H1 (cell line): ENCODE measurements at regions not wholly inside any gene's neighbourhood (a gene's known extent, or its start where the extent isn't known, plus 50 kb on each side); places are given as distances from the start of the nearest gene placed in this dataset.

ENCODE experiments used
- BCL11A ChIP-seq, 2 experiments: IDR thresholded peaks; one replicate each; pipeline ENCODE4 v1.6.1; 2011; ENCODE audit warnings: low read depth in 2 of 2, low read length in 2 of 2, mild to moderate bottlenecking in 2 of 2
- CEBPB ChIP-seq: IDR thresholded peaks from 2 replicates; pipeline ENCODE4 v1.6.1; 2012; ENCODE audit warnings: low read depth, low read length
- CHD2 ChIP-seq: IDR thresholded peaks from 2 replicates; pipeline ENCODE4 v1.6.1; 2012; ENCODE audit warnings: low read length, improper control_type of control experiment
- JUND ChIP-seq: IDR thresholded peaks from 2 replicates; pipeline ENCODE4 v1.6.1; 2011; ENCODE audit warnings: mild to moderate bottlenecking, improper control_type of control experiment, low read length
- POLR2A ChIP-seq, 2 experiments: IDR thresholded peaks; 1 replicate in 1 of 2; 2 replicates in 1 of 2; pipeline ENCODE4 v1.6.1; 2011; ENCODE audit warnings: low read depth in 2 of 2, low read length in 2 of 2, mild to moderate bottlenecking in 2 of 2; ENCODE audit errors: control extremely low read depth in 1 of 2
- SIX5 ChIP-seq: IDR thresholded peaks from 2 replicates; pipeline ENCODE4 v1.6.1; 2011; ENCODE audit warnings: mild to moderate bottlenecking, low read depth, low read length
- TBP ChIP-seq: IDR thresholded peaks from 2 replicates; pipeline ENCODE4 v1.6.1; 2011; ENCODE audit warnings: low read depth, low read length, improper control_type of control experiment
- TF ChIP-seq, protein P1 (sequence below): fragments of 300-600 bp; sonication (generic); IDR thresholded peaks from 2 replicates; pipeline ENCODE4 v1.7.1; 2012; ENCODE audit warnings: low read length, moderate library complexity, mild to moderate bottlenecking, inconsistent platforms; ENCODE audit not compliant: insufficient replicate concordance
- TF ChIP-seq, protein P2 (sequence below): IDR thresholded peaks from 2 replicates; pipeline ENCODE4 v1.6.1; 2012; ENCODE audit warnings: low read length, inconsistent platforms
- TF ChIP-seq, protein P3 (sequence below): IDR thresholded peaks from 2 replicates; pipeline ENCODE4 v1.6.1; 2012; ENCODE audit warnings: inconsistent platforms

DNA sequence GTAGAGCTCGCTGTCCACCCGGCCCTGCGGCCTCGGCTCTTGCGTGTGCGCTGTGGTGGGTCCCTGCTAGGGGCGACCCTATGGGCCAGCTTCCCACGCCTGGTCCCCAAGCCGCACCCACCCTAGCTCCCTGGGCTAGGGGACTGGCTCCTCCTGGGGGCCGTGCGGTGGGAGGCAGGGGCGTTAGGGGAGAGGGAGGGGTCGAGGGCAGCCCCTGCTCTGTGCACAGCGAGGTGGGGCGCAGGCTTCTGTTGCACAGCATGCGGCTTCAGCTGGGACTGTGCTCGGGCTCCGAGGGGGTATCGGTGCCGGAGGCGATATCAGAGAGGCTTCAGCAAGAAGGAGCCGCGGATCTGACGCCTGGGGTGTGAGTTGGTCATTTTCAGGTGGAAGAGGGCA, 86.1 kb downstream of the ALG10 start (continued):
- TF ChIP-seq, protein P1, sequence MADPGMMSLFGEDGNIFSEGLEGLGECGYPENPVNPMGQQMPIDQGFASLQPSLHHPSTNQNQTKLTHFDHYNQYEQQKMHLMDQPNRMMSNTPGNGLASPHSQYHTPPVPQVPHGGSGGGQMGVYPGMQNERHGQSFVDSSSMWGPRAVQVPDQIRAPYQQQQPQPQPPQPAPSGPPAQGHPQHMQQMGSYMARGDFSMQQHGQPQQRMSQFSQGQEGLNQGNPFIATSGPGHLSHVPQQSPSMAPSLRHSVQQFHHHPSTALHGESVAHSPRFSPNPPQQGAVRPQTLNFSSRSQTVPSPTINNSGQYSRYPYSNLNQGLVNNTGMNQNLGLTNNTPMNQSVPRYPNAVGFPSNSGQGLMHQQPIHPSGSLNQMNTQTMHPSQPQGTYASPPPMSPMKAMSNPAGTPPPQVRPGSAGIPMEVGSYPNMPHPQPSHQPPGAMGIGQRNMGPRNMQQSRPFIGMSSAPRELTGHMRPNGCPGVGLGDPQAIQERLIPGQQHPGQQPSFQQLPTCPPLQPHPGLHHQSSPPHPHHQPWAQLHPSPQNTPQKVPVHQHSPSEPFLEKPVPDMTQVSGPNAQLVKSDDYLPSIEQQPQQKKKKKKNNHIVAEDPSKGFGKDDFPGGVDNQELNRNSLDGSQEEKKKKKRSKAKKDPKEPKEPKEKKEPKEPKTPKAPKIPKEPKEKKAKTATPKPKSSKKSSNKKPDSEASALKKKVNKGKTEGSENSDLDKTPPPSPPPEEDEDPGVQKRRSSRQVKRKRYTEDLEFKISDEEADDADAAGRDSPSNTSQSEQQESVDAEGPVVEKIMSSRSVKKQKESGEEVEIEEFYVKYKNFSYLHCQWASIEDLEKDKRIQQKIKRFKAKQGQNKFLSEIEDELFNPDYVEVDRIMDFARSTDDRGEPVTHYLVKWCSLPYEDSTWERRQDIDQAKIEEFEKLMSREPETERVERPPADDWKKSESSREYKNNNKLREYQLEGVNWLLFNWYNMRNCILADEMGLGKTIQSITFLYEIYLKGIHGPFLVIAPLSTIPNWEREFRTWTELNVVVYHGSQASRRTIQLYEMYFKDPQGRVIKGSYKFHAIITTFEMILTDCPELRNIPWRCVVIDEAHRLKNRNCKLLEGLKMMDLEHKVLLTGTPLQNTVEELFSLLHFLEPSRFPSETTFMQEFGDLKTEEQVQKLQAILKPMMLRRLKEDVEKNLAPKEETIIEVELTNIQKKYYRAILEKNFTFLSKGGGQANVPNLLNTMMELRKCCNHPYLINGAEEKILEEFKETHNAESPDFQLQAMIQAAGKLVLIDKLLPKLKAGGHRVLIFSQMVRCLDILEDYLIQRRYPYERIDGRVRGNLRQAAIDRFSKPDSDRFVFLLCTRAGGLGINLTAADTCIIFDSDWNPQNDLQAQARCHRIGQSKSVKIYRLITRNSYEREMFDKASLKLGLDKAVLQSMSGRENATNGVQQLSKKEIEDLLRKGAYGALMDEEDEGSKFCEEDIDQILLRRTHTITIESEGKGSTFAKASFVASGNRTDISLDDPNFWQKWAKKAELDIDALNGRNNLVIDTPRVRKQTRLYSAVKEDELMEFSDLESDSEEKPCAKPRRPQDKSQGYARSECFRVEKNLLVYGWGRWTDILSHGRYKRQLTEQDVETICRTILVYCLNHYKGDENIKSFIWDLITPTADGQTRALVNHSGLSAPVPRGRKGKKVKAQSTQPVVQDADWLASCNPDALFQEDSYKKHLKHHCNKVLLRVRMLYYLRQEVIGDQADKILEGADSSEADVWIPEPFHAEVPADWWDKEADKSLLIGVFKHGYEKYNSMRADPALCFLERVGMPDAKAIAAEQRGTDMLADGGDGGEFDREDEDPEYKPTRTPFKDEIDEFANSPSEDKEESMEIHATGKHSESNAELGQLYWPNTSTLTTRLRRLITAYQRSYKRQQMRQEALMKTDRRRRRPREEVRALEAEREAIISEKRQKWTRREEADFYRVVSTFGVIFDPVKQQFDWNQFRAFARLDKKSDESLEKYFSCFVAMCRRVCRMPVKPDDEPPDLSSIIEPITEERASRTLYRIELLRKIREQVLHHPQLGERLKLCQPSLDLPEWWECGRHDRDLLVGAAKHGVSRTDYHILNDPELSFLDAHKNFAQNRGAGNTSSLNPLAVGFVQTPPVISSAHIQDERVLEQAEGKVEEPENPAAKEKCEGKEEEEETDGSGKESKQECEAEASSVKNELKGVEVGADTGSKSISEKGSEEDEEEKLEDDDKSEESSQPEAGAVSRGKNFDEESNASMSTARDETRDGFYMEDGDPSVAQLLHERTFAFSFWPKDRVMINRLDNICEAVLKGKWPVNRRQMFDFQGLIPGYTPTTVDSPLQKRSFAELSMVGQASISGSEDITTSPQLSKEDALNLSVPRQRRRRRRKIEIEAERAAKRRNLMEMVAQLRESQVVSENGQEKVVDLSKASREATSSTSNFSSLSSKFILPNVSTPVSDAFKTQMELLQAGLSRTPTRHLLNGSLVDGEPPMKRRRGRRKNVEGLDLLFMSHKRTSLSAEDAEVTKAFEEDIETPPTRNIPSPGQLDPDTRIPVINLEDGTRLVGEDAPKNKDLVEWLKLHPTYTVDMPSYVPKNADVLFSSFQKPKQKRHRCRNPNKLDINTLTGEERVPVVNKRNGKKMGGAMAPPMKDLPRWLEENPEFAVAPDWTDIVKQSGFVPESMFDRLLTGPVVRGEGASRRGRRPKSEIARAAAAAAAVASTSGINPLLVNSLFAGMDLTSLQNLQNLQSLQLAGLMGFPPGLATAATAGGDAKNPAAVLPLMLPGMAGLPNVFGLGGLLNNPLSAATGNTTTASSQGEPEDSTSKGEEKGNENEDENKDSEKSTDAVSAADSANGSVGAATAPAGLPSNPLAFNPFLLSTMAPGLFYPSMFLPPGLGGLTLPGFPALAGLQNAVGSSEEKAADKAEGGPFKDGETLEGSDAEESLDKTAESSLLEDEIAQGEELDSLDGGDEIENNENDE: no peak
- no peak for TF ChIP-seq BCL11A (IDR thresholded peaks at IDR 0.05; ENCODE audit: low read depth in 2 of 2, low read length in 2 of 2)
- TF ChIP-seq CHD2: no peak
- TF ChIP-seq SIX5: no peak
- TF ChIP-seq TBP: no peak
- TF ChIP-seq POLR2A (IDR thresholded peaks at IDR 0.05; ENCODE audit: control extremely low read depth in 1 of 2, low read depth in 2 of 2, low read length in 2 of 2): no peak
- TF ChIP-seq, protein P2, sequence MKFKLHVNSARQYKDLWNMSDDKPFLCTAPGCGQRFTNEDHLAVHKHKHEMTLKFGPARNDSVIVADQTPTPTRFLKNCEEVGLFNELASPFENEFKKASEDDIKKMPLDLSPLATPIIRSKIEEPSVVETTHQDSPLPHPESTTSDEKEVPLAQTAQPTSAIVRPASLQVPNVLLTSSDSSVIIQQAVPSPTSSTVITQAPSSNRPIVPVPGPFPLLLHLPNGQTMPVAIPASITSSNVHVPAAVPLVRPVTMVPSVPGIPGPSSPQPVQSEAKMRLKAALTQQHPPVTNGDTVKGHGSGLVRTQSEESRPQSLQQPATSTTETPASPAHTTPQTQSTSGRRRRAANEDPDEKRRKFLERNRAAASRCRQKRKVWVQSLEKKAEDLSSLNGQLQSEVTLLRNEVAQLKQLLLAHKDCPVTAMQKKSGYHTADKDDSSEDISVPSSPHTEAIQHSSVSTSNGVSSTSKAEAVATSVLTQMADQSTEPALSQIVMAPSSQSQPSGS: no peak
- no peak for TF ChIP-seq CEBPB
- TF ChIP-seq, protein P3, sequence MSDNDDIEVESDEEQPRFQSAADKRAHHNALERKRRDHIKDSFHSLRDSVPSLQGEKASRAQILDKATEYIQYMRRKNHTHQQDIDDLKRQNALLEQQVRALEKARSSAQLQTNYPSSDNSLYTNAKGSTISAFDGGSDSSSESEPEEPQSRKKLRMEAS: no peak
- TF ChIP-seq JUND: no peak
